H1 (cell line): ENCODE measurements at regions not wholly inside any gene's neighbourhood (a gene's known extent, or its start where the extent isn't known, plus 50 kb on each side); places are given as distances from the start of the nearest gene placed in this dataset.

ENCODE experiments used
- CTCF ChIA-PET: fragments of 300-600 bp; sonication (Branson Sonifier 250); formaldehyde crosslinking; loops from one replicate; lab custom pipeline; 2021; ENCODE audit not compliant: partially characterized antibody; lab: Charles Lee
- POLR2A ChIA-PET: fragments of 300-600 bp; sonication (Branson Sonifier 250); formaldehyde crosslinking; loops from one replicate; lab custom pipeline; 2021; ENCODE audit warnings: inconsistent platforms; ENCODE audit not compliant: partially characterized antibody; lab: Charles Lee
- DNase-seq, 2 experiments: peaks; one replicate each; pipeline versions ENCODE4 v3.0.0 to v3.0.0-alpha.2; 2010 to 2022; ENCODE audit warnings: low spot score in 2 of 2, low read depth in 1 of 2, mixed read lengths in 1 of 2
- FAIRE-seq: peaks from 2 replicates; lab custom pipeline; 2011; peaks lifted over from hg19 to GRCh38; lab: Jason Lieb, UNC
- H2AFZ ChIP-seq: 2 replicates; pipeline ENCODE4 v1.8.1; 2012; ENCODE audit warnings: low read length, inconsistent platforms
- H2AK5ac ChIP-seq: 2 replicates; pipeline ENCODE4 v1.6.1; 2013; ENCODE audit warnings: low read depth, low read length
- H2BK120ac ChIP-seq: replicated peaks from 2 replicates; pipeline ENCODE3; 2013; ENCODE audit warnings: low read depth, low read length, inconsistent platforms
- H2BK12ac ChIP-seq: 2 replicates; pipeline ENCODE4 v1.6.1; 2013; ENCODE audit warnings: low read depth, low read length
- H2BK15ac ChIP-seq: 2 replicates; pipeline ENCODE4 v1.6.1; 2013; ENCODE audit warnings: low read length
- H2BK20ac ChIP-seq: 2 replicates; pipeline ENCODE4 v1.6.1; 2013; ENCODE audit warnings: low read length
- H2BK5ac ChIP-seq: 2 replicates; pipeline ENCODE4 v1.6.1; 2013; ENCODE audit warnings: low read depth, low read length
- H3K14ac ChIP-seq: 2 replicates; pipeline ENCODE4 v1.6.1; 2013; ENCODE audit warnings: inconsistent platforms; ENCODE audit not compliant: insufficient read length
- H3K18ac ChIP-seq: 2 replicates; pipeline ENCODE4 v1.6.1; 2013; ENCODE audit warnings: low read length; ENCODE audit errors: extremely low read depth
- H3K23ac ChIP-seq: 2 replicates; pipeline ENCODE4 v1.6.1; 2013; ENCODE audit warnings: inconsistent platforms; ENCODE audit not compliant: insufficient read length
- H3K23me2 ChIP-seq: 2 replicates; pipeline ENCODE4 v1.6.1; 2013; ENCODE audit warnings: low read depth, low read length
- H3K27ac ChIP-seq: 2 replicates; pipeline ENCODE4 v1.6.1; 2011; ENCODE audit warnings: low read depth, low read length, inconsistent platforms
- H3K27me3 ChIP-seq, 4 experiments: replicated peaks in 1 of 4; 1 replicate in 1 of 4; 2 replicates in 3 of 4; pipeline versions ENCODE4 v1.6.1 to v1.8.1; 2011 to 2013; ENCODE audit warnings: low read length in 3 of 4, mild to moderate bottlenecking in 3 of 4, inconsistent platforms in 2 of 4, mixed read lengths in 2 of 4, moderate library complexity in 1 of 4; ENCODE audit not compliant: control insufficient read depth in 3 of 4, insufficient read depth in 3 of 4; ENCODE audit errors: extremely low read depth in 1 of 4
- H3K36me3 ChIP-seq, 4 experiments: 2 replicates each; pipeline versions ENCODE4 v1.6.1 to v1.8.1; 2011 to 2013; ENCODE audit warnings: mild to moderate bottlenecking in 4 of 4, low read length in 3 of 4, moderate library complexity in 2 of 4, control low read depth in 1 of 4, inconsistent platforms in 1 of 4; ENCODE audit not compliant: insufficient read depth in 4 of 4, control insufficient read depth in 2 of 4
- H3K4ac ChIP-seq: replicated peaks from 2 replicates; pipeline ENCODE3; 2013; ENCODE audit warnings: low read length, low read depth, mixed read lengths, inconsistent platforms; ENCODE audit not compliant: insufficient read length
- H3K4me1 ChIP-seq, 4 experiments: replicated peaks in 1 of 4; 1 replicate in 1 of 4; 2 replicates in 3 of 4; pipeline versions ENCODE4 v1.6.1 to v1.8.1; 2011 to 2013; ENCODE audit warnings: low read length in 3 of 4, inconsistent platforms in 2 of 4, mixed read lengths in 1 of 4; ENCODE audit not compliant: insufficient read depth in 4 of 4, control insufficient read depth in 3 of 4
- H3K4me2 ChIP-seq, 2 experiments: 2 replicates each; pipeline versions ENCODE4 v1.6.1 to v1.8.1; 2011 to 2013; ENCODE audit warnings: low read depth in 2 of 2, low read length in 2 of 2, control low read depth in 1 of 2, inconsistent platforms in 1 of 2, mild to moderate bottlenecking in 1 of 2; ENCODE audit not compliant: insufficient read depth in 1 of 2
- H3K4me3 ChIP-seq, 4 experiments: fragments of 200-600, 300-600 bp in 1 of 4; sonication (generic), shearing (Covaris generic), sonication (Bioruptor Twin) in 1 of 4; 2 replicates each; pipeline versions ENCODE4 v1.5.1 to v1.8.1; 2011 to 2016; ENCODE audit warnings: low read length in 4 of 4, low read depth in 3 of 4, control low read depth in 2 of 4, inconsistent platforms in 2 of 4, mild to moderate bottlenecking in 2 of 4, mixed read lengths in 1 of 4, moderate library complexity in 1 of 4; ENCODE audit not compliant: insufficient read depth in 2 of 4; ENCODE audit errors: extremely low read depth in 1 of 4
- H3K56ac ChIP-seq: replicated peaks from 2 replicates; pipeline ENCODE3; 2013; ENCODE audit warnings: low read depth, mild to moderate bottlenecking, mixed read lengths, low read length, inconsistent platforms; ENCODE audit not compliant: insufficient read length
- H3K79me1 ChIP-seq: 2 replicates; pipeline ENCODE4 v1.6.1; 2013; ENCODE audit warnings: low read depth, low read length, control low read depth
- H3K79me2 ChIP-seq, 2 experiments: 2 replicates each; pipeline versions ENCODE4 v1.6.1 to v1.8.1; 2012 to 2013; ENCODE audit warnings: low read length in 2 of 2, mild to moderate bottlenecking in 2 of 2, inconsistent platforms in 1 of 2; ENCODE audit not compliant: insufficient read depth in 2 of 2, control insufficient read depth in 1 of 2
- H3K9ac ChIP-seq, 4 experiments: replicated peaks in 1 of 4; 1 replicate in 1 of 4; 2 replicates in 3 of 4; pipeline versions ENCODE4 v1.6.1 to v1.8.1; 2011 to 2013; ENCODE audit warnings: low read depth in 3 of 4, low read length in 3 of 4, control low read depth in 2 of 4, mild to moderate bottlenecking in 2 of 4, moderate library complexity in 2 of 4, inconsistent platforms in 1 of 4; ENCODE audit errors: extremely low read depth in 1 of 4
- H3K9me3 ChIP-seq, 2 experiments: 2 replicates each; pipeline versions ENCODE4 v1.6.1 to v1.8.1; 2012 to 2013; ENCODE audit warnings: mild to moderate bottlenecking in 2 of 2, moderate library complexity in 2 of 2, control low read depth in 1 of 2, inconsistent platforms in 1 of 2, low read depth in 1 of 2, low read length in 1 of 2, mixed read lengths in 1 of 2; ENCODE audit not compliant: insufficient read depth in 2 of 2
- H4K20me1 ChIP-seq, 2 experiments: replicated peaks in 1 of 2; 2 replicates each; pipeline versions ENCODE3 to v1.8.1; 2011 to 2013; ENCODE audit warnings: inconsistent platforms in 2 of 2, low read length in 2 of 2, mild to moderate bottlenecking in 1 of 2; ENCODE audit not compliant: insufficient read depth in 2 of 2, control insufficient read depth in 1 of 2
- H4K5ac ChIP-seq: 2 replicates; pipeline ENCODE4 v1.6.1; 2013; ENCODE audit warnings: low read length, low read depth, mixed read lengths, inconsistent platforms; ENCODE audit not compliant: insufficient read length
- H4K8ac ChIP-seq: 2 replicates; pipeline ENCODE4 v1.8.0; 2013; ENCODE audit warnings: mild to moderate bottlenecking, moderate library complexity, low read length, inconsistent platforms; ENCODE audit not compliant: insufficient read depth; ENCODE audit errors: extremely low read depth
- H4K91ac ChIP-seq: replicated peaks from 2 replicates; pipeline ENCODE3; 2013; ENCODE audit warnings: low read length, mixed read lengths, inconsistent platforms; ENCODE audit not compliant: insufficient read length
- ASH2L ChIP-seq: fragments of 200-600, 300-600 bp; sonication (generic); IDR thresholded peaks from one replicate; pipeline ENCODE4 v1.7.1; 2017; ENCODE audit warnings: low read length
- BRCA1 ChIP-seq: IDR thresholded peaks from 2 replicates; pipeline ENCODE4 v1.6.1; 2012; ENCODE audit warnings: low read depth, low read length, improper control_type of control experiment
- EGR1 ChIP-seq: IDR thresholded peaks from 2 replicates; pipeline ENCODE4 v1.6.1; 2011; ENCODE audit warnings: low read depth, low read length, borderline replicate concordance
- GTF2F1 ChIP-seq: IDR thresholded peaks from 2 replicates; pipeline ENCODE4 v1.6.1; 2012; ENCODE audit warnings: low read depth, low read length, improper control_type of control experiment, borderline replicate concordance
- JUND ChIP-seq: IDR thresholded peaks from 2 replicates; pipeline ENCODE4 v1.6.1; 2011; ENCODE audit warnings: mild to moderate bottlenecking, improper control_type of control experiment, low read length
- KDM1A ChIP-seq: fragments of 200-600, 300-600 bp; sonication (generic); IDR thresholded peaks from 2 replicates; pipeline ENCODE4 v1.7.1; 2016; ENCODE audit warnings: mild to moderate bottlenecking, low read length, borderline replicate concordance
- MAFK ChIP-seq: IDR thresholded peaks from 2 replicates; pipeline ENCODE4 v1.6.1; 2012; ENCODE audit warnings: low read depth, mild to moderate bottlenecking, improper control_type of control experiment, low read length
- POLR2A ChIP-seq, 2 experiments: IDR thresholded peaks; 1 replicate in 1 of 2; 2 replicates in 1 of 2; pipeline ENCODE4 v1.6.1; 2011; ENCODE audit warnings: low read depth in 2 of 2, low read length in 2 of 2, mild to moderate bottlenecking in 2 of 2; ENCODE audit errors: control extremely low read depth in 1 of 2
- RAD21 ChIP-seq, 2 experiments: IDR thresholded peaks in 1 of 2; conservative IDR thresholded peaks in 1 of 2; 2 replicates each; pipeline ENCODE4 v1.6.1; 2011; ENCODE audit warnings: low read depth in 2 of 2, low read length in 2 of 2, improper control_type of control experiment in 1 of 2, inconsistent platforms in 1 of 2, mild to moderate bottlenecking in 1 of 2, moderate library complexity in 1 of 2
- RBBP5 ChIP-seq: IDR thresholded peaks from 2 replicates; pipeline ENCODE4 v1.7.1; 2012; ENCODE audit warnings: low read depth, mild to moderate bottlenecking, inconsistent platforms, low read length, moderate library complexity, borderline replicate concordance
- SUZ12 ChIP-seq: fragments of 200-600 bp; sonication (generic); IDR thresholded peaks from 2 replicates; pipeline ENCODE4 v1.6.1; 2012; ENCODE audit warnings: mild to moderate bottlenecking, inconsistent platforms, low read length, moderate library complexity, mixed read lengths
- ZNF274 ChIP-seq: IDR thresholded peaks from 2 replicates; pipeline ENCODE4 v1.7.0; 2012; ENCODE audit warnings: low read length, borderline replicate concordance; ENCODE audit errors: extremely low read depth
- WGBS, 2 experiments: shearing (Covaris generic) in 1 of 2; methylation state at CpG; one replicate each; pipeline versions ENCODE4 v1.1.6 to v1.1.7; 2013 to 2015; ENCODE audit warnings: low lambda C conversion rate in 2 of 2, mixed read lengths in 2 of 2, inconsistent platforms in 1 of 2, low coverage in 1 of 2, missing lambda C conversion rate in 1 of 2; ENCODE audit not compliant: insufficient replicate concordance in 2 of 2, insufficient coverage in 1 of 2, insufficient read length in 1 of 2; ENCODE audit errors: extremely low coverage in 1 of 2, missing lambda C conversion rate in 1 of 2; 5-methylcytosine and 5-hydroxymethylcytosine counted together
- TF ChIP-seq, protein P1 (sequence below), 3 experiments: IDR thresholded peaks; 1 replicate in 2 of 3; 2 replicates in 1 of 3; pipeline versions ENCODE4 v1.5.1 to v1.6.1; 2011; ENCODE audit warnings: low read length in 3 of 3, mild to moderate bottlenecking in 3 of 3, inconsistent platforms in 2 of 3, low read depth in 1 of 3, moderate library complexity in 1 of 3; ENCODE audit not compliant: insufficient read depth in 1 of 3; ENCODE audit errors: control extremely low read depth in 1 of 3

DNA sequence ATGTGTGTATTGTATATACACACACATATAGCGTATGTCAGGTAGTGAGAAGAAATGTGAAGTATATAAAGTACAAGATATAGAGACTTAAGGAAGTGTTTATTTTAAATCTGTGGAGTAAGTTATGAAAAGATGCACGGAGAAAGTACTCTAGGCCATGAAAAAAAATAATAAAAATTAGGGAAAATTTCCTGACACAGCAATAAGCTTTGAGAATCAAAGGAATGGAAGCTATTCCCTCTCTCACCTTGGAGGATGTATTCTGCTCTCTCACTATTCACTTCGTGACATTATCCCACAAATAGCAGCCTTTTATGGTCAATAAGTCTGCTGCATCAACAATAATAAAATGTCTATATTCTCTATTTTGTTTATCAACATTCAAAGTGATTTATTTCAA is 700.4 kb upstream of the RGS18 start:
- Histone ChIP-seq H3K4me2 (no peak overlapping the region), H3K23me2 (no peaks in the 10 kb centered on the region), H2AFZ (no peak overlapping the region), H3K9me3 (no peaks in the 10 kb centered on the region), H2BK120ac (no peak overlapping the region), H3K27me3 (no peaks in the 10 kb centered on the region), H2BK12ac (no peak overlapping the region), H3K79me2 (no peaks in the 10 kb centered on the region), H2AK5ac (no peak overlapping the region), H3K4me3 (no peak overlapping the region), H3K4me1 (no peaks in the 10 kb centered on the region), H3K18ac (no peak overlapping the region), H2BK20ac (no peak overlapping the region), H3K79me1 (no peaks in the 10 kb centered on the region), H3K23ac (no peak overlapping the region), H3K56ac (no peak overlapping the region), H4K91ac (no peak overlapping the region), H4K8ac (no peak overlapping the region), H4K5ac (no peak overlapping the region), H4K20me1 (no peaks in the 10 kb centered on the region), H3K14ac (no peak overlapping the region), H3K27ac (no peak overlapping the region), H2BK5ac (no peak overlapping the region), H2BK15ac (no peak overlapping the region), H3K36me3 (no peaks in the 10 kb centered on the region), H3K4ac (no peak overlapping the region), H3K9ac (no peak overlapping the region)
- DNase-seq (no peak), FAIRE-seq (no peak)
- CTCF ChIA-PET: no interaction called here
- 81% methylated on average over 3 of the region's 3 CpGs; no CpG with 5 or more reads in 1 of the 2 experiments for WGBS, 2 experiments
- POLR2A ChIA-PET: no interaction called here
- TF ChIP-seq ZNF274: no peak
- TF ChIP-seq ASH2L: no peak
- TF ChIP-seq RBBP5: no peak
- TF ChIP-seq BRCA1: no peak
- TF ChIP-seq JUND: no peak
- TF ChIP-seq GTF2F1: no peak
- TF ChIP-seq RAD21 (IDR thresholded peaks at IDR 0.05 in 1 of 2, conservative IDR thresholded peaks at IDR 0.05 in 1 of 2; ENCODE audit: low read depth in 2 of 2, low read length in 2 of 2): no peak
- TF ChIP-seq, protein P1, sequence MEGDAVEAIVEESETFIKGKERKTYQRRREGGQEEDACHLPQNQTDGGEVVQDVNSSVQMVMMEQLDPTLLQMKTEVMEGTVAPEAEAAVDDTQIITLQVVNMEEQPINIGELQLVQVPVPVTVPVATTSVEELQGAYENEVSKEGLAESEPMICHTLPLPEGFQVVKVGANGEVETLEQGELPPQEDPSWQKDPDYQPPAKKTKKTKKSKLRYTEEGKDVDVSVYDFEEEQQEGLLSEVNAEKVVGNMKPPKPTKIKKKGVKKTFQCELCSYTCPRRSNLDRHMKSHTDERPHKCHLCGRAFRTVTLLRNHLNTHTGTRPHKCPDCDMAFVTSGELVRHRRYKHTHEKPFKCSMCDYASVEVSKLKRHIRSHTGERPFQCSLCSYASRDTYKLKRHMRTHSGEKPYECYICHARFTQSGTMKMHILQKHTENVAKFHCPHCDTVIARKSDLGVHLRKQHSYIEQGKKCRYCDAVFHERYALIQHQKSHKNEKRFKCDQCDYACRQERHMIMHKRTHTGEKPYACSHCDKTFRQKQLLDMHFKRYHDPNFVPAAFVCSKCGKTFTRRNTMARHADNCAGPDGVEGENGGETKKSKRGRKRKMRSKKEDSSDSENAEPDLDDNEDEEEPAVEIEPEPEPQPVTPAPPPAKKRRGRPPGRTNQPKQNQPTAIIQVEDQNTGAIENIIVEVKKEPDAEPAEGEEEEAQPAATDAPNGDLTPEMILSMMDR (IDR thresholded peaks at IDR 0.05; ENCODE audit: control extremely low read depth in 1 of 3, insufficient read depth in 1 of 3, low read depth in 1 of 3, low read length in 3 of 3): no peak
- no peak for TF ChIP-seq MAFK
- no peak for TF ChIP-seq KDM1A
- no peak for TF ChIP-seq EGR1
- TF ChIP-seq SUZ12: no peak
- no peak for TF ChIP-seq POLR2A (IDR thresholded peaks at IDR 0.05; ENCODE audit: control extremely low read depth in 1 of 2, low read depth in 2 of 2, low read length in 2 of 2)
